GM18498 (cell line): ENCODE measurements at regions not wholly inside any gene's neighbourhood (a gene's known extent, or its start where the extent isn't known, plus 50 kb on each side); places are given as distances from the start of the nearest gene placed in this dataset.

Experiments
- ATAC-seq: cut with Tn5 transposase; IDR thresholded peaks from one replicate; pipeline ENCODE4 v1.9.1; 2021; ENCODE audit warnings: mild to moderate bottlenecking, moderate library complexity; ENCODE audit not compliant: unreplicated experiment

DNA sequence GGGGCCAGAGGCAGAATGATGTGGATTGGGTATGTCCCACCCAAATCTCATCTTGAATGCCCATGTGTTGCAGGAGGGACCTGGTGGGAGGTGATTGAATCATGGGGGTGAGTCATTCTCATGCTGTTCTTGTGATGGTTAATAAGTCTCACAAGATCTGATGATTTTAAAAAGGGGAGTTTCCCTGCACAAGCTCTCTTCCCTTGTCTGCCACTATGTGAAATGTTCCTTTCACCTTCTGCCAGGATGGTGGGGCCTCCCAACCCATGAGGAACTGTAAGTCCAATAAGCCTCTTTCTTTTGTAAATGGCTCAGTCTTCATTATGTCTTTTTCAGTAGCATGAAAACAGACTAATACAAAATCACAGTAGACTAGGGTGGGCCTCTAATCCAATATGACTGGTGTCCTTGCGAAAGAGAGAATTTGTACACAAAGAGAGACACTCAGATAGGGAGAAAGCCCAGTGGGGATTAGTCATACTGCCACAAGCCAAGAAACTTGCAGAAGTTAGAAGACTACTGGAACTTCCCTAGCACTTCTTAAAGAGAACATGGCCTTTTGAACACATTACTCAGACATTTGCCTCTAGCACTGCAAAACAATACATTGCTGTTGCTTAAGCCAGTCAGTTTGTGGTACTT, 68.4 kb downstream of the ANXA1 start:
- ATAC-seq, result peak; percentile 86

DNA sequence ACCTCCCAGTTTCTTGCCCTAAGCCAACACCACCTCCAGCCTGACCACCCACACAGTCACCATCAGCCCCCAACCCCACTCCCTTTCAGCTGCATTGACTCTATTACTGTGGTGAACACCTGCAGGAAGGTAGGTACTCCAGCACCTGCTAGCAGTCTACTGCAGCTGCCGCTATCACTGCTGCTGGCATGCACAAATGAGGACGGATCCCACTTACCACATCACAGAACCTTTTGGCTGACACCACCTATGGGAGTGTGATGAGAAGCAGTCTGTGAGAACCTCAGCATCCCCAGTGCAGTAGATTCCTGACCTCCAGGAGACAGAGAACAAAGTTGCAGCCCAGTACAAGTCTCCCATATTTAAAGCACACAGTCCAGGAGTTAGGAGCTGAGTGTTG, 71.9 kb downstream of the ANXA1 start:
- no peak for ATAC-seq

DNA sequence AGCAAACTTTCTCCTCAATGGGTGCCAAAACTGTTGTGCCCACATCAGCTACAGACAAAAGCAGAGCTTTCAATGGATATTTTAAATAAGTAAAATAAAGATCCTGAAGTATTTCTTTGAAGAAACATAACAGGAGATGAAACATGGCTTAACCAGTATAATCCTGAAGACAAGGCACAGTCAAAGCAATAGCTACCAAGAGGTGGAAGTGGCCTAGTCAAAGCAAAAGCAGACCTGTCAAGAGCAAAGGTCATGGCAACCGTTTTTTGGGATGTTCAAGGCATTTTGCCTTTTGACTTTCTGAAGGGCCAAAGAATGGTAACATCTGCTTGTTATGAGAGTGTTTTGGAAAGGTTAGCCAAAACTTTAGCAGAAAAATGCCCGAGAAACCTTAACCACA, 77.9 kb downstream of the ANXA1 start:
- ATAC-seq, result no peak

DNA sequence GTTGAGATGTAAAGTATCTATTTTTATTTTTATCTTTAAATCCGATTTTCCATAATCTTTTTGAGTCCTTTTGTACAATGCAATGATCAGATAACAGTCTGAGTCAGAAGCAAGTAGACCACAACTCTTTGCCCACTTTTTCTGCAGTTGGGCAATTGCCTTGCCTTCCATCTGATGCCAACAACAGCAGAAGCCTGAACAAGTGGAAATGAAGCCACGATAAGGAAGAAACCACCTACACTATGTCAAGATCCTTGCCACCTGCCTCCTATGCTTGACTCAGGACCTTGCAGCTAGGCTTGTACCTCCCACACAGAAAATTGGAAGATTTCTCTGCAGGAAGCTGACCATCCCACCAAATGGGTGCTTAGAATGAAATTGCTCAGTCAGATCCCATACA, 78.6 kb downstream of the ANXA1 start:
- no peak for ATAC-seq

DNA sequence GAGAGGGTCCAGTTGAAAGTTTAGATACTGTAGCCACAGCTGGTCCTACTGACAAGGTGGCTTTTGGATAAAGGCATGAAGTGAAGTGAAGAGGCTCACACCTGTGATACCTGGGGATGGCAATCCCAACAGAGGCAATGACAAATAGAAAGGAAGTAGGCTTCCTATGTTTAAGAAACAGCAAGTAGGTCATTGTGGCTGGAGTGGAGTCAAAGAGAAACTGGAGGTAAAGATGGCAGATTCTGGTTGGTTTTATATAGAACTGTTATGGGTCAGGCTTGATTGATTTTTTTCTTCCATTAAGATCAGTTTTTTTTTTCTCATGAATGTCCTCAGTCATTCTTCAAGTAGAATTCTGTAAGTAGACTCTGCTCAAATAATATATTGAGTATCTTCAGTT, 79.5 kb downstream of the ANXA1 start:
- ATAC-seq, result no peak

DNA sequence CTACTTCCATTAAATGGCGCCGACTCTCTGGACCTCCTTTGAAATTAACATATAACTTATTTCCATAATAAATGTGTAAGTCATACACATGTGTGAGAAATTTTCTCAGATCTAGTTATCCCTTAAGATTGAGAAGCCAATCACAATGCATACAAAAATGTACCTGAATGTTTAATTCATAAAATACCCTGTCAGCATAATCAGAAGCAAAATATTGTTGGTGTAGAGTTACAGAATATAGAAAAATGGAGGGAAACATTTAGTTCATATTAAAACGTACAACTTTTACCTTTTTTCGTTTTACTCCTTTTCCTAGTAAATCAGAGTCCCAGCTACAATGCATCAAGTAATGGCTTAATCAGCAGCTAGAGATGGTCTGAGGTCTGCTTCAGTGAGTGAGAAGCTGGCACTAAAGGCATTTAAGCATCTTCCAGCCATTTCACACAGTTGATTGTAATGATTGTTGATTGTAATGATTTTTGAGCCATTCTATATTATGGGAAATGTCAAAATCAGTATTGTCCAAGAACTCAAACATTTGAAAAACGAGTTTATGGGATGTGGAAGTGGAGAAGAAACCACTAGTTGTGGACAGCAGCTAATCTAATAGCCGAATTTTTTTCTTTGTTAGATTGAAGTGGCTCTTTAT, 81.8 kb downstream of the ANXA1 start:
- ATAC-seq, result no peak

DNA sequence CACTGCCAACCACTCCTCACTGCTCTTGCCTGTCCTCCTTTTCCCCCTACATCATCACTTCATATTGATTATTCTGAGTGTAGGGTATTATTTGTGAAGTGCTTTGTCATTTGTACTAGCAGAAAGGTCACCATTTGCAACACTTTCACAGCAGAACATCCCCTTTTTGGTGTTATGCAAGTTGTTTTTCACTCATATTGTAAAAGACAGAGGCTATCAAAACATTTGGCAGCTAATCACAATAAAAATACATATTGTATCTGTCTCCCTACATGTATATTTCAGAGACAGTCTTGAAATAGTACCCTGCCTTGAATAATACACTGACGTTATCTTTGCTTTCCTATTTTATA, 82.3 kb downstream of the ANXA1 start:
- no peak for ATAC-seq

DNA sequence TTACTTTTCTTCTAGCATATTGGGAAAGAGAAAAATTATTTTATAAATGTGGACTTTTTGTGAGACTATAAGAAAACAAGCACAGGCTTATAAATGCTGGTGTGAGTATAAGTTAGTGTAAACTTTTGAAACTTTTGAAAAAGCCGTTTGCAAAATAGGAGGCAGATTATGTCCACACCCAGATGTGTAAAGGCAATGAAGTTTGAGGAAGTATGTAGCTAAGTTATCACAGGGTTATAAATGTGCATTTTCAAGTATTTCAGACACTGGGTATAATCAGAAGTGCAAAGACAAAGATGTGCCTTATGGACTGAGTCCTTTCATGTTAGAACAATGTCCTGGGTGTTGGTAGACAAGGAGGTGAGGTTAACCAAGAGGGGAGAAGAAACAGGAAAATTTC, 85.5 kb downstream of the ANXA1 start:
- no peak for ATAC-seq

DNA sequence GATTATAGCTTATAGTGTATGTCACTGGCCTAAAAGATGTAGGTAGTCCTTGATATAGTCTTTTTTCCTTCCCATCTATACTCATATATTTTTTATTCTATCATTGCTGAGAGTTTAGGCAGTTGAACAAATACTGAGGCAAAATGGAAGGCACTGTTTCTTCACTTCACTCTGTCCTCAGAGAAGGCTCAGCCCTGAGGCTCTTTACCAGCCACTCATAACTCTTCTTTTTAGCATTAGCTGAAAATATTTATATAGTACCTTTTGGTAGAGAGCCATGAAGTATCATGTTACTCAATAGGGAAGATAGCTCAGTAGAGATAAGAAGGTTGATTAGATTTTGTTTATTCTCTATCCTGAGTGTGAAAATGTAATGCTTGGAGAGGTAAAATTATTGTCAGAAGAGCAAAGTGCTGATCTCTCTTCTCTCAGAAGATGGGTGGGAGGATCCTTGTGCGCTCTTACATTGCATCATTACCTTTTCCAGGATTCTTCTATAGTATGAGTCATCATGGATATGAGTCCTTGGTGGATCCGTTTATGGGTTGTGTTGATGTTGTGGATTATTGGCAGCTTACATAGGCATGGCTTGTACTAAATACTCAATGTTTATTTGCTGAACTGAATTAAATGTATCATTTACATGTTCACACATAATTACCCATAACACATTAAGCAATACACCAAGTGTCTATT, 88.1 kb downstream of the ANXA1 start:
- ATAC-seq, result no peak

DNA sequence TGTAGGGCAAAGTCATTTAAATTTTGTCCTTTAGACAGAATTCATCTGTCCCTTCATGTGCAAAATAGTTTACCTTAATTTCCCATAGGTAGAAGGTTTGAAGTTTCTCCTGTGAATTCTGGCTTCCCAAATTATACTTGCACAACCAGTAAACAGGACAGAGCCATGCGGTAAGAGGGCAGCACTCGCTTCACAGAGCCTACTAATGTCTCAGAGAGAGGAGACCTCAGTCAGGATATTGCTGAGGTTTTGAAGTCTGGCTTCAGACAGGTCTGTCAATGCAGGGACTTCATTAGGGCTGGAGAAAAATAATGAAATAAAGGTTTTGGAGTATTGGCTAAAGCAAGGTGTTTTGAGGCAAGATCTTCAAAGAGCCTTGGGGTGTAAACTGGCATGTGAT, 91.4 kb downstream of the ANXA1 start:
- ATAC-seq, result no peak

DNA sequence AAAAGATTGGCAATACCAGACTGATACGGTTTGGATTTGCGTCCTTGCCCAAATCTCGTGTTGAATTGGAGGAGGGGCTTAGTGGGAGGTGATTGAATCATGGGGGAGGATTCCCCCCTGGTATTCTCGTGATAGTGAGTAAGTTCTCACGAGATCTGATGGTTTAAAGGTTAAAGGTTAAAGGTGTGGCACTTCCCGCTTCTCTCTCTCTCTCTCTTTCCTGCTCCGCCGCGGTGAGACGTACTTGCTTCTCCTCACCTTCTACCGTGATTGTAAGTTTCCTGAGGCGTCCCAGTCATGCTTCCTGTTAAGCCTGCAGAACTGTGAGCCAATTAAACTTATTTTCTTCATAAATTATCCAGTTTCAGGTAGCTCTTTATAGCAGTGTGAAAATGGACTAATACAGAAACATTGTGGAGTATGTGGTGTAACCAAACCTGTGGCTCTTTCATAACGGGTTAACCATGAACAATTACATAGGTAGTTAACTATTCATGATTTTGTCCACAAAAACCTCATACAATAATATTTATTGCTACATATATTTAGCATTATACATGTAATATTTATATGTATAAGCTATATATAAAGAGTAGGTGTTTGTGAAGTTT, 107.5 kb downstream of the ANXA1 start:
- ATAC-seq, result no peak

DNA sequence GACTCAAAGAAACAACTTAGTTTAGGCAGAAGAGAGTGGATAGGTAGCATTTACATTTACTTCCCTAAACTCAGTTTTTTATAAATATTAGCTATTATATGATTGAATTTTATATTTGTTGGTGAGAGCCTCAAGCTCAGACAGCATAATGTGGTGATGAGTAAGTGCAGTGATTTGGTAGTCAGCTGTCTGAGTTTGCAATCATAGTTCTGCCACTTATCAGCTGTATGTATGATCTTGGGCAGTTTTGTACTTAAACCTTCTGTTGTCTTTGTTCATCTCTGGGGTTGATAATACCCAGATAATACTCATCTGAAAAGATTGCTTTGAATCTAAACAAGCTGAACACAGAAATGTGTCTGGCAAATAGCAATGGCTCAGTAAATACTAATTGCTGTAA, 108.8 kb downstream of the ANXA1 start:
- no peak for ATAC-seq

DNA sequence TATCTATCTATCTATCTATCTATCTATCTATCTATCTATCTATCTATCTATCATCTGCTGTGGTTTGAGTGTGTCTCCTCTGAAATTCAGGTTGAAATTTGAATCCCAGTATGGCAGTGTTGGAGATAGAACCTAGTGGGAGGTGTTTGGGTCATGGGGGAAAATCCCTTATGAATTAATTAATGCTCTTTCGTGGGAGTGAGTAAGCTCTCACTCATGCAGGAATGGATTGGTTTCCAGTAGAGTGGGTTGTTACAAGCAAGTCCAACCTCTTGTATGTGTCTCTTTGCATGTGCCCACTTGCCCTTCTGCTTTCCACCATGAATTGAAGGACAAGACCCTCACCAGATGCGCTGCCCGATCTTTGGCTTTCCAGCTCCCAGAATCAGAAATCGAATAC, 113.0 kb downstream of the ANXA1 start:
- no peak for ATAC-seq

DNA sequence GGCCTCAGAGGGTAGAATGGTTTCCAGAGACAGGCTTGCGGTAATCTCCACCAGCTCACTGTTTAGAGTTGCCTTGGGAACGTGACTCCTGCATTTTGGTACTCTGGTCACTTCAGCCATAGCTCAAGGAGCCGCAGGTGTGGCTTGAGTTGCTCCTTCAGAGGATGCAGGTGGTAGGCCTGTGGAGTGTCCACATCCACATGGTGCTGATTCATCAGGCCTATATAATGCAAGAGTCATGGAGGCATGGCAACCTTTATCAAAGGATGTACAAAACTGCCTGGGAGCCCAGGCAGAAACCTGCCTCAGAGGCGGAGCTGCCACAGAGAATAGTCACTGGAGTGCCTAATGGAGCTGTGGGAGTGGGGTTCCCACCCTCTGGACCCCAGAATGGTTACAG, 114.2 kb downstream of the ANXA1 start:
- ATAC-seq, result no peak

DNA sequence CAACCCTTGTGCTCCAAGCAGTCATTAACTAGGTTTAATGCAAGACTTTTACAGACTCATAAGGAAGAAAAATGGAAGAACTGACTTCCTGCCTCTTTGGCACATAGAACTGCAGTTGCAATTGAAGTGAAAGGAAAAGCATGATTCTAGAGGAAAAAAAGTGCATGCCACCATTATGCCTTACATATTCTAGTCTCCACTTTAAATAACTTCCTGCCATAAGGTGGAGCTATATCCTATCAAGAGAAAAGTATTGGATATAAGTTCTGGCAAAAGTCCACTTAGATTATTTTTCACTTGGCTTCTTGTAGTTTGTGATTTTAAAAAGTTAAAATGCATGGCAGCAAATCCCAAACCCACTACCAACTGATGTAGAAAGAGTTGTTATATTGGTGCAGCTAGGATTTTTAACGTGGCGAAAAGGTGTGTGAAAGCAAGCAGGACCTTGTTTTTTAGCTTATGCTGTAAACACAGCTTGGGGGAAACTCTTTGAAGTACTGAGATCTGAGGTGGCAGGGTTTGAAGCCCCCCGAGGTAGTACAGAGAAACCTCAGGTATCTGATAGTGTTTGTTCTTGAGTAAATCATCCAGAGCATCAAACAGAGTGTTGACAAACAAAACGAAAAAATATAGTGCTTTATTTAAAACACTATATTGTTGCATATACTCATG, 117.9 kb downstream of the ANXA1 start:
- ATAC-seq, result no peak

DNA sequence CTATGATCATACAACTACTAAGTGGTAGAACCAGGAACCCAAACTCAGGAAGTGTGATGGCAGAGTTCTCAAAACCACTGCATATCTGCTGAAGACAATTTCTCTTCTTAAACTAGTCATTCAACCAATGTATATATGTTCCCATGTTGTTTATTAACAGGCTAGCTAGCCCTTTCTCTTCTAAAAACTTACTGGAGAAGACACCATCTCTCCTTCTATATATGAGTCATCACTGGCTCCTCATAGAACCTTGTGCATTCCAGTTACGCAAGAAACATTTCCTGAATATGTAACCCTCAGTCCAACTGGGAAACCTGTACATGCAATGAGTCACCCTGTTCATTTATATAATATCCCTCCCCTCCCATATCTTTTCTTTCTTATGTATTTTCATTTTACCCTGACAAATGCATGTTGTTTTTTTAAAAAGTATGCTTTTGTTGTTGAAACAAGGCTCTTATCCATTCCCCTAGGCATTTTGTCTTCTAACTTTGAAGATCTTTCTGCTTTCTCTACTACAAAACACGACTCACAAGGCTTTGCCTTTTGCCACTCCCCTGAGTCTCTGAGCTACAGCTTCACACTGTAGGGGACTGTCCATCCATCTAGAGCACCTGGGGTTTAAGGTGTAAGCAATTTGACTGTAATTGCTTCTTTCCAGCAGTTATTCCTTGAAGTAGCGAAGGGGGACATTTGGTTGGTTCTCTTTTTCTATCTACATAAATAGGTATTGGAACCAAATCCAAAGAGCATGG, 119.5 kb downstream of the ANXA1 start:
- no peak for ATAC-seq

DNA sequence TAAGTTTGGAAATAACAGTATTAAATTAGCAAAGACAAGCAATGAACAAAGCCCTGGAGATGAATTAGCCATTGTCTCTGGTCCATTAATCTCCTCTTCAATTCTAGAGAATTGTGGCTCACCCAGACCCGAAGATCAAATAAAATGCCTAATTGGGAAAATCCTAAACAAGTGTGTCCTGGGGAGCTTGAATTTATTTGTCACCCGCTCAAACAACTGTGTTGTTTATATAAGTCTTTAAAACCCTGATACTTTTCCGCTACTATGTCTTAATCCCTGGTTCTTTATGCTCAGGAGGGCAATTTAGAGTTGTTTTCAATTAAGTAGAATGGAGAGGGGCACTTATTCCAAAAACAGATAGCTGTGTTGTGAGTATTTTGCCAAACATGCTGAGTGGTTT, 128.4 kb downstream of the ANXA1 start:
- ATAC-seq, result no peak

DNA sequence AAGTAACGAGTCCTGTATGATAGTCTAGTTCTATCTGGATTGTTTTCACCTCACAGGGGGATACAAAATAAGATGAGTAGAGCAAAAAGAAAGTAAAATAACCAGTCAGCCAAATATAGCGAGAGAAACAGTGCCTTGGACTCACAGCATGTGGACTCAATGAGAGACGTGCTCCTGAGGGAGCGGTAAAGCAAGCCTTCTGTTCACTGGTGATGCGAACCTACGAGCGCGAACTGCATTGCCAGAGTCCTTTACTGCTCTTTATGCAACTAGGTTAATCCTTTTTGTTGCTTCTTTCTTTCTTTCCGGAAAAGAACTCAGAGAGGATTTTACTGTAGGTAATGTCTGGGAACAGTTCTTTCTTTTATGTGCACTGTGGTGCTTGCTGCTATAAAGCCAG, 132.7 kb downstream of the ANXA1 start:
- no peak for ATAC-seq

DNA sequence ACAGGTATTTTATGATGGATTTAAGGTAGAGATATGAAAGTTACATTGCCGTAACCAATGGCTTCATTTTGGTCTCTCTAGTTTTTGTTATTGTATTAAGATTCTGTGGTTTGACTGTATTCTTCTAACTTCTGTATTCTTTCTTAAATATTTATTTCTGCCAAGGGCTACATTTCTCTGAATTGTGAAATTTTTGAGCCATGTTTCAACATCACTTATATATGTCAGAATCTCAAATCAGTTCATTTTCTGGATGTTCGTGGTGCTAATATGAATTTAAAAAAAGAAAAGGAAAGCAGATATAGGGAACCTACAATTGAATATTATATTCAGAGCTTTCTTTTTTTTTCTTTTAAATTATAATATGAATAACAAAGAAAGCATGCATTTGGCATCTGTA, 142.7 kb downstream of the ANXA1 start:
- no peak for ATAC-seq

DNA sequence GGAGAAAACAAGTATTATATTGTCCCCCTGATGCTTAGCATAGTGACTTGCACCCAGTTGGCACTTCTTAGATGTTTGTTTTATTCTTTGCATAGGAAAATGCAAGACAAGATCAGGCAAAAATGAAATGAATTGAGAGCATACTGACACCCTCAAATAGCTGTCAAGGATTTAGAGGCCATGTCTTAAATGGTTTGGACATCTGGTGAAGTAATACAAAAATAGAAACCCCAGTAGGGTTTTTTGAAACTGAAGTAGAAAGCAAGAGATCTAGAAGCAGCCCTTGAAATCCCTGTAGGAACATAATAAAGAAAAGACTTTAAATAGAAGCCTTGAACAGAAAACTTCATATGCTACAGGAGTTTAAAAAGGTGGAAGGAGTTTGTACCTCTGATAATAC, 174.3 kb downstream of the ANXA1 start:
- ATAC-seq, result no peak

DNA sequence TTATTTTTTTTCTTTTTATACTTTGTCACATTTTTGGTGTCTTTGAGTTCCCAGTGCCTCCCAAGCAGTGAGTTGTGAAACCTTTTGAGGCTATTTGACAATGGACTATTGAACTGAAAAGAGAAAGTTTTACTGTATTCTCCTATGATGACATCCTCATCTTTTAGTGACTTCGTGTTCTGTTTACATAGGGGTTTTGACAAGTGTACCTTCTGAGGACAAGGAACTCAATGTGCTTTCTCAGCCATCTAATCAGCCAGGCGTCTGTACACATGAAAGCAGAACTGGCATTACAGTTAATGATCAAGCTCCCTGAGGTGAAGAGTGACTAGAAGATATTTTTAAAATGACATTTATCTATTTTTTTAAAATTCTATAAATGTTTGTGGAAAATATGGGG, 175.5 kb downstream of the ANXA1 start:
- ATAC-seq, result no peak
